H1 (cell line): ENCODE measurements at regions not wholly inside any gene's neighbourhood (a gene's known extent, or its start where the extent isn't known, plus 50 kb on each side); places are given as distances from the start of the nearest gene placed in this dataset.

ENCODE experiments used
- CTCF ChIA-PET: fragments of 300-600 bp; sonication (Branson Sonifier 250); formaldehyde crosslinking; loops from one replicate; lab custom pipeline; 2021; ENCODE audit not compliant: partially characterized antibody; lab: Charles Lee
- POLR2A ChIA-PET: fragments of 300-600 bp; sonication (Branson Sonifier 250); formaldehyde crosslinking; loops from one replicate; lab custom pipeline; 2021; ENCODE audit warnings: inconsistent platforms; ENCODE audit not compliant: partially characterized antibody; lab: Charles Lee
- DNase-seq, 2 experiments: peaks; one replicate each; pipeline versions ENCODE4 v3.0.0 to v3.0.0-alpha.2; 2010 to 2022; ENCODE audit warnings: low spot score in 2 of 2, low read depth in 1 of 2, mixed read lengths in 1 of 2
- FAIRE-seq: peaks from 2 replicates; lab custom pipeline; 2011; peaks lifted over from hg19 to GRCh38; lab: Jason Lieb, UNC
- H2AFZ ChIP-seq: 2 replicates; pipeline ENCODE4 v1.8.1; 2012; ENCODE audit warnings: low read length, inconsistent platforms
- H2AK5ac ChIP-seq: 2 replicates; pipeline ENCODE4 v1.6.1; 2013; ENCODE audit warnings: low read depth, low read length
- H2BK120ac ChIP-seq: replicated peaks from 2 replicates; pipeline ENCODE3; 2013; ENCODE audit warnings: low read depth, low read length, inconsistent platforms
- H2BK12ac ChIP-seq: 2 replicates; pipeline ENCODE4 v1.6.1; 2013; ENCODE audit warnings: low read depth, low read length
- H2BK15ac ChIP-seq: 2 replicates; pipeline ENCODE4 v1.6.1; 2013; ENCODE audit warnings: low read length
- H2BK20ac ChIP-seq: 2 replicates; pipeline ENCODE4 v1.6.1; 2013; ENCODE audit warnings: low read length
- H2BK5ac ChIP-seq: 2 replicates; pipeline ENCODE4 v1.6.1; 2013; ENCODE audit warnings: low read depth, low read length
- H3K14ac ChIP-seq: 2 replicates; pipeline ENCODE4 v1.6.1; 2013; ENCODE audit warnings: inconsistent platforms; ENCODE audit not compliant: insufficient read length
- H3K18ac ChIP-seq: 2 replicates; pipeline ENCODE4 v1.6.1; 2013; ENCODE audit warnings: low read length; ENCODE audit errors: extremely low read depth
- H3K23ac ChIP-seq: 2 replicates; pipeline ENCODE4 v1.6.1; 2013; ENCODE audit warnings: inconsistent platforms; ENCODE audit not compliant: insufficient read length
- H3K23me2 ChIP-seq: 2 replicates; pipeline ENCODE4 v1.6.1; 2013; ENCODE audit warnings: low read depth, low read length
- H3K27ac ChIP-seq: 2 replicates; pipeline ENCODE4 v1.6.1; 2011; ENCODE audit warnings: low read depth, low read length, inconsistent platforms
- H3K27me3 ChIP-seq, 4 experiments: replicated peaks in 1 of 4; 1 replicate in 1 of 4; 2 replicates in 3 of 4; pipeline versions ENCODE4 v1.6.1 to v1.8.1; 2011 to 2013; ENCODE audit warnings: low read length in 3 of 4, mild to moderate bottlenecking in 3 of 4, inconsistent platforms in 2 of 4, mixed read lengths in 2 of 4, moderate library complexity in 1 of 4; ENCODE audit not compliant: control insufficient read depth in 3 of 4, insufficient read depth in 3 of 4; ENCODE audit errors: extremely low read depth in 1 of 4
- H3K36me3 ChIP-seq, 4 experiments: 2 replicates each; pipeline versions ENCODE4 v1.6.1 to v1.8.1; 2011 to 2013; ENCODE audit warnings: mild to moderate bottlenecking in 4 of 4, low read length in 3 of 4, moderate library complexity in 2 of 4, control low read depth in 1 of 4, inconsistent platforms in 1 of 4; ENCODE audit not compliant: insufficient read depth in 4 of 4, control insufficient read depth in 2 of 4
- H3K4ac ChIP-seq: replicated peaks from 2 replicates; pipeline ENCODE3; 2013; ENCODE audit warnings: low read length, low read depth, mixed read lengths, inconsistent platforms; ENCODE audit not compliant: insufficient read length
- H3K4me1 ChIP-seq, 4 experiments: replicated peaks in 1 of 4; 1 replicate in 1 of 4; 2 replicates in 3 of 4; pipeline versions ENCODE4 v1.6.1 to v1.8.1; 2011 to 2013; ENCODE audit warnings: low read length in 3 of 4, inconsistent platforms in 2 of 4, mixed read lengths in 1 of 4; ENCODE audit not compliant: insufficient read depth in 4 of 4, control insufficient read depth in 3 of 4
- H3K4me2 ChIP-seq, 2 experiments: 2 replicates each; pipeline versions ENCODE4 v1.6.1 to v1.8.1; 2011 to 2013; ENCODE audit warnings: low read depth in 2 of 2, low read length in 2 of 2, control low read depth in 1 of 2, inconsistent platforms in 1 of 2, mild to moderate bottlenecking in 1 of 2; ENCODE audit not compliant: insufficient read depth in 1 of 2
- H3K4me3 ChIP-seq, 4 experiments: fragments of 200-600, 300-600 bp in 1 of 4; sonication (generic), shearing (Covaris generic), sonication (Bioruptor Twin) in 1 of 4; 2 replicates each; pipeline versions ENCODE4 v1.5.1 to v1.8.1; 2011 to 2016; ENCODE audit warnings: low read length in 4 of 4, low read depth in 3 of 4, control low read depth in 2 of 4, inconsistent platforms in 2 of 4, mild to moderate bottlenecking in 2 of 4, mixed read lengths in 1 of 4, moderate library complexity in 1 of 4; ENCODE audit not compliant: insufficient read depth in 2 of 4; ENCODE audit errors: extremely low read depth in 1 of 4
- H3K56ac ChIP-seq: replicated peaks from 2 replicates; pipeline ENCODE3; 2013; ENCODE audit warnings: low read depth, mild to moderate bottlenecking, mixed read lengths, low read length, inconsistent platforms; ENCODE audit not compliant: insufficient read length
- H3K79me1 ChIP-seq: 2 replicates; pipeline ENCODE4 v1.6.1; 2013; ENCODE audit warnings: low read depth, low read length, control low read depth
- H3K79me2 ChIP-seq, 2 experiments: 2 replicates each; pipeline versions ENCODE4 v1.6.1 to v1.8.1; 2012 to 2013; ENCODE audit warnings: low read length in 2 of 2, mild to moderate bottlenecking in 2 of 2, inconsistent platforms in 1 of 2; ENCODE audit not compliant: insufficient read depth in 2 of 2, control insufficient read depth in 1 of 2
- H3K9ac ChIP-seq, 4 experiments: replicated peaks in 1 of 4; 1 replicate in 1 of 4; 2 replicates in 3 of 4; pipeline versions ENCODE4 v1.6.1 to v1.8.1; 2011 to 2013; ENCODE audit warnings: low read depth in 3 of 4, low read length in 3 of 4, control low read depth in 2 of 4, mild to moderate bottlenecking in 2 of 4, moderate library complexity in 2 of 4, inconsistent platforms in 1 of 4; ENCODE audit errors: extremely low read depth in 1 of 4
- H3K9me3 ChIP-seq, 2 experiments: 2 replicates each; pipeline versions ENCODE4 v1.6.1 to v1.8.1; 2012 to 2013; ENCODE audit warnings: mild to moderate bottlenecking in 2 of 2, moderate library complexity in 2 of 2, control low read depth in 1 of 2, inconsistent platforms in 1 of 2, low read depth in 1 of 2, low read length in 1 of 2, mixed read lengths in 1 of 2; ENCODE audit not compliant: insufficient read depth in 2 of 2
- H4K20me1 ChIP-seq, 2 experiments: replicated peaks in 1 of 2; 2 replicates each; pipeline versions ENCODE3 to v1.8.1; 2011 to 2013; ENCODE audit warnings: inconsistent platforms in 2 of 2, low read length in 2 of 2, mild to moderate bottlenecking in 1 of 2; ENCODE audit not compliant: insufficient read depth in 2 of 2, control insufficient read depth in 1 of 2
- H4K5ac ChIP-seq: 2 replicates; pipeline ENCODE4 v1.6.1; 2013; ENCODE audit warnings: low read length, low read depth, mixed read lengths, inconsistent platforms; ENCODE audit not compliant: insufficient read length
- H4K8ac ChIP-seq: 2 replicates; pipeline ENCODE4 v1.8.0; 2013; ENCODE audit warnings: mild to moderate bottlenecking, moderate library complexity, low read length, inconsistent platforms; ENCODE audit not compliant: insufficient read depth; ENCODE audit errors: extremely low read depth
- H4K91ac ChIP-seq: replicated peaks from 2 replicates; pipeline ENCODE3; 2013; ENCODE audit warnings: low read length, mixed read lengths, inconsistent platforms; ENCODE audit not compliant: insufficient read length
- CEBPB ChIP-seq: IDR thresholded peaks from 2 replicates; pipeline ENCODE4 v1.6.1; 2012; ENCODE audit warnings: low read depth, low read length
- SIRT6 ChIP-seq: IDR thresholded peaks from one replicate; pipeline ENCODE4 v1.7.1; 2012; ENCODE audit warnings: low read length, inconsistent platforms
- TBP ChIP-seq: IDR thresholded peaks from 2 replicates; pipeline ENCODE4 v1.6.1; 2011; ENCODE audit warnings: low read depth, low read length, improper control_type of control experiment
- WGBS, 2 experiments: shearing (Covaris generic) in 1 of 2; methylation state at CpG; one replicate each; pipeline versions ENCODE4 v1.1.6 to v1.1.7; 2013 to 2015; ENCODE audit warnings: low lambda C conversion rate in 2 of 2, mixed read lengths in 2 of 2, inconsistent platforms in 1 of 2, low coverage in 1 of 2, missing lambda C conversion rate in 1 of 2; ENCODE audit not compliant: insufficient replicate concordance in 2 of 2, insufficient coverage in 1 of 2, insufficient read length in 1 of 2; ENCODE audit errors: extremely low coverage in 1 of 2, missing lambda C conversion rate in 1 of 2; 5-methylcytosine and 5-hydroxymethylcytosine counted together

DNA sequence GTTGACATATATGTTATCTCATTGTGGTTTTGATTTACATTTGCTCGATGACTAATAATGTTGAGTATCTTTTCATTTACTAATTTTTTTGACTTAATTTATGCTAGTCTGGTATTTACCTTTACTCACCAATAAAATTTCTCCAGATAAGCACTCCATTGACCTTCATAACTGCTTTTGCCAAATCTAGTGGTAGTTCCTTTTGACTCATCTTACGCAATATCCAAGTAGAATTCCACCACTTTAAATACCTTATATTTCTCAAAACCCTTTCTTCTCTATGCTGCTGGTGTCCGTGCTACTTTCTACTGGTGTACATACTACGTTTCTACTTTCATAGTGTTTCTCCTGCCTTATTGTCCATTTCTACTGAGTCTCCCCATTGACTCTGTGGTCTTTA lies 407.6 kb upstream of the SPHKAP start:
- Histone ChIP-seq H3K4ac (no peak overlapping the region), H4K20me1 (no peaks in the 10 kb centered on the region), H2BK120ac (no peak overlapping the region), H2BK15ac (no peak overlapping the region), H3K23me2 (no peaks in the 10 kb centered on the region; the same call in 1 of the 2 replicates), H3K9ac (no peak overlapping the region), H3K4me3 (no peak overlapping the region), H3K36me3 (no peaks in the 10 kb centered on the region), H3K27ac (no peak overlapping the region), H2BK5ac (no peak overlapping the region), H3K9me3 (no peaks in the 10 kb centered on the region), H3K4me1 (no peaks in the 10 kb centered on the region), H3K14ac (no peak overlapping the region), H2AFZ (no peak overlapping the region), H3K56ac (no peak overlapping the region), H4K5ac (no peak overlapping the region), H3K4me2 (no peak overlapping the region), H3K79me2 (no peaks in the 10 kb centered on the region), H2BK12ac (no peak overlapping the region), H3K27me3 (no peaks in the 10 kb centered on the region), H4K91ac (no peak overlapping the region), H3K18ac (no peak overlapping the region), H2AK5ac (no peak overlapping the region), H4K8ac (no peak overlapping the region), H3K23ac (no peak overlapping the region), H2BK20ac (no peak overlapping the region), H3K79me1 (no peaks in the 10 kb centered on the region)
- WGBS, 2 experiments: 71% methylated on average over 4 of the region's 4 CpGs; no CpG with 5 or more reads in 1 of the 2 experiments
- ChIA-PET CTCF (no interaction called here), POLR2A (no interaction called here)
- DNase-seq: no peak
- FAIRE-seq: no peak
- TF ChIP-seq CEBPB (peak; percentile 34; the same call in 1 of the 2 replicates), TBP (no peak), SIRT6 (no peak)
